ENCODE measurements at regions not wholly inside any gene's neighbourhood (a gene's known extent, or its start where the extent isn't known, plus 50 kb on each side); places are given as distances from the start of the nearest gene placed in this dataset.

DNA sequence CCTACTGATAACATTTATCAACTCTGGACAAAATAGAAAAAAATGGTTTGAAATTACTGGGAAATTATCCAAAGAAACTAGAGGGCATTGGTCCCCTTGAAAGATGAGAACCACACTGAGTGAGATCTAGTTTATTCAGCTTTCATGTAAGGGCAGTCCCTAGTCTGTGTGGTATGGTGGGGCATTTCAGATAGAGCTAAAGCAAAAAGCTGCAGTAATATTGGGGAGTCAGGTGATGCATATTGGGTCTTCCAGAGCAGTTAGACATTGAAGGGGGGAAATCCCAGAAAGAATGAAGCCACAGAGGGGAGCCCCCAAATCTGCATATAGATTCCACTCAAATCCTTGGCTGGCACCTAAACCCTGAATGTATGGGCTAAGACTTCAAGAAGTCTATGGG lies 347.7 kb upstream of the POU3F1 start:
- Histone ChIP-seq H3K14ac (ENCODE audit: low read length in 2 of 2) (no peak overlapping the region), H2AK5ac (ENCODE audit: low read length, severe bottlenecking) (no peak overlapping the region), H4K8ac (ENCODE audit: low read length) (no peak overlapping the region), H2BK15ac (ENCODE audit: low read depth, poor library complexity, severe bottlenecking) (no peak overlapping the region), H3K9ac (ENCODE audit: low read length) (no peak overlapping the region), H2BK120ac (ENCODE audit: low read depth, low read length) (no peak overlapping the region), H2BK12ac (ENCODE audit: low read length in 2 of 2) (no peak overlapping the region), H3K23ac (ENCODE audit: low read length in 2 of 2) (no peak overlapping the region), H3K4me3 (ENCODE audit: insufficient read depth in 1 of 2, low read depth in 1 of 2, low read length in 2 of 2) (no peak overlapping the region), H3K9me3 (ENCODE audit: control insufficient read depth, low read length) (peaks cover 30% of the 10 kb centered on the region), H3K4ac (ENCODE audit: low read depth in 1 of 2, low read length in 2 of 2) (no peak overlapping the region), H2AFZ (ENCODE audit: low read depth, low read length) (no peak overlapping the region), H4K91ac (ENCODE audit: low read length) (no peak overlapping the region), H3K36me3 (ENCODE audit: control insufficient read depth in 1 of 2, insufficient read depth in 2 of 2, low read depth in 1 of 2, low read length in 2 of 2) (no peaks in the 10 kb centered on the region), H3K27me3 (ENCODE audit: control insufficient read depth in 1 of 2, insufficient read depth in 1 of 2, low read length in 2 of 2) (no peaks in the 10 kb centered on the region), H3K4me2 (ENCODE audit: low read length, poor library complexity, severe bottlenecking) (no peak overlapping the region), H2BK5ac (ENCODE audit: low read depth, low read length, poor library complexity, severe bottlenecking) (no peak overlapping the region), H3K79me1 (replicated peaks; ENCODE audit: low read length, poor library complexity, severe bottlenecking) (no peaks in the 10 kb centered on the region), H3K27ac (ENCODE audit: low read length, poor library complexity, severe bottlenecking) (no peak overlapping the region), H3K4me1 (ENCODE audit: control insufficient read depth, insufficient read depth, low read depth, low read length) (no peaks in the 10 kb centered on the region), H3K18ac (ENCODE audit: low read depth in 1 of 2, low read length in 2 of 2) (no peak overlapping the region)
- DNase-seq = no peak

GRCh38 chr1:38392861-38393260 lies 346.3 kb upstream of the POU3F1 start:
- Histone ChIP-seq H3K4me2 (ENCODE audit: low read length, poor library complexity, severe bottlenecking) (no peak overlapping the region), H3K4ac (ENCODE audit: low read depth in 1 of 2, low read length in 2 of 2) (no peak overlapping the region), H4K91ac (ENCODE audit: low read length) (no peak overlapping the region), H3K27ac (ENCODE audit: low read length, poor library complexity, severe bottlenecking) (no peak overlapping the region), H2AK5ac (ENCODE audit: low read length, severe bottlenecking) (no peak overlapping the region), H3K9ac (ENCODE audit: low read length) (no peak overlapping the region), H3K23ac (ENCODE audit: low read length in 2 of 2) (no peak overlapping the region), H3K27me3 (ENCODE audit: control insufficient read depth in 1 of 2, insufficient read depth in 1 of 2, low read length in 2 of 2) (no peaks in the 10 kb centered on the region), H3K18ac (ENCODE audit: low read depth in 1 of 2, low read length in 2 of 2) (no peak overlapping the region), H3K4me3 (ENCODE audit: insufficient read depth in 1 of 2, low read depth in 1 of 2, low read length in 2 of 2) (no peak overlapping the region), H2BK5ac (ENCODE audit: low read depth, low read length, poor library complexity, severe bottlenecking) (no peak overlapping the region), H3K9me3 (ENCODE audit: control insufficient read depth, low read length) (peaks cover 30% of the 10 kb centered on the region), H2BK120ac (ENCODE audit: low read depth, low read length) (no peak overlapping the region), H2BK12ac (ENCODE audit: low read length in 2 of 2) (no peak overlapping the region), H3K14ac (ENCODE audit: low read length in 2 of 2) (no peak overlapping the region), H3K4me1 (ENCODE audit: control insufficient read depth, insufficient read depth, low read depth, low read length) (no peaks in the 10 kb centered on the region), H3K36me3 (ENCODE audit: control insufficient read depth in 1 of 2, insufficient read depth in 2 of 2, low read depth in 1 of 2, low read length in 2 of 2) (no peaks in the 10 kb centered on the region), H2BK15ac (ENCODE audit: low read depth, poor library complexity, severe bottlenecking) (no peak overlapping the region), H3K79me1 (replicated peaks; ENCODE audit: low read length, poor library complexity, severe bottlenecking) (no peaks in the 10 kb centered on the region), H4K8ac (ENCODE audit: low read length) (no peak overlapping the region), H2AFZ (ENCODE audit: low read depth, low read length) (no peak overlapping the region)
- WGBS = 42% methylated on average over 1 of the region's 2 CpGs
- no peak for DNase-seq

DNA sequence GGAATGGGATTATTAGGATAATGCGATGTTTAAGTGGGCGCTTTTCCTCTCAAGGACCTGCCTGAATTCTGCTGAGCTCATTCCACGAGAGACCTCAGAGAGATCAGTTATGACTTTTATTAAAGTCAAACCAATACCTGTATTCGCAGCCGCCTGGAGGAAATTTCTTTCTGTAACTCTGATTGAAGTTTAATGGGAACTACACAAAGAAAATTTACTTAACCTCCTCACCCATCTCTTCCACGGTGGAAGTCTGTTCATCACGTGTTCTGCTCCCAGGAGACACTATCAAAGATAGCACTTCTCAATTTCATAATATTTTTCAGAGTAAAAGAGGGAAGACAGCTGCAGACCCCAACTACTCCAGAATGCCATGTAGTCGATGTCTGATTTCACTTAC lies 334.7 kb upstream of the POU3F1 start:
- H3K36me3 ChIP-seq (ENCODE audit: control insufficient read depth in 1 of 2, insufficient read depth in 2 of 2, low read depth in 1 of 2, low read length in 2 of 2) = no peaks in the 10 kb centered on the region
- H3K4me1 ChIP-seq (ENCODE audit: control insufficient read depth, insufficient read depth, low read depth, low read length) = no peaks in the 10 kb centered on the region
- H3K27me3 ChIP-seq (ENCODE audit: control insufficient read depth in 1 of 2, insufficient read depth in 1 of 2, low read length in 2 of 2) = no peaks in the 10 kb centered on the region
- H3K4ac ChIP-seq (ENCODE audit: low read depth in 1 of 2, low read length in 2 of 2) = no peak overlapping the region
- no peak for DNase-seq
- H2BK12ac ChIP-seq (ENCODE audit: low read length in 2 of 2) = no peak overlapping the region
- no peak overlapping the region for H3K14ac ChIP-seq (ENCODE audit: low read length in 2 of 2)
- H4K91ac ChIP-seq (ENCODE audit: low read length) = no peak overlapping the region
- H2BK120ac ChIP-seq (ENCODE audit: low read depth, low read length) = no peak overlapping the region
- WGBS = 63% methylated on average over 4 of the region's 8 CpGs
- no peak overlapping the region for H2AK5ac ChIP-seq (ENCODE audit: low read length, severe bottlenecking)
- H3K18ac ChIP-seq (ENCODE audit: low read depth in 1 of 2, low read length in 2 of 2) = no peak overlapping the region
- no peak overlapping the region for H4K8ac ChIP-seq (ENCODE audit: low read length)
- H2BK5ac ChIP-seq (ENCODE audit: low read depth, low read length, poor library complexity, severe bottlenecking) = no peak overlapping the region
- H3K4me2 ChIP-seq (ENCODE audit: low read length, poor library complexity, severe bottlenecking) = no peak overlapping the region
- no peak overlapping the region for H2BK15ac ChIP-seq (ENCODE audit: low read depth, poor library complexity, severe bottlenecking)
- H3K27ac ChIP-seq (ENCODE audit: low read length, poor library complexity, severe bottlenecking) = no peak overlapping the region
- no peak overlapping the region for H2AFZ ChIP-seq (ENCODE audit: low read depth, low read length)
- H3K23ac ChIP-seq (ENCODE audit: low read length in 2 of 2) = no peak overlapping the region
- H3K4me3 ChIP-seq (ENCODE audit: insufficient read depth in 1 of 2, low read depth in 1 of 2, low read length in 2 of 2) = no peak overlapping the region
- no peaks in the 10 kb centered on the region for H3K9me3 ChIP-seq (ENCODE audit: control insufficient read depth, low read length)
- no peaks in the 10 kb centered on the region for H3K79me1 ChIP-seq (replicated peaks; ENCODE audit: low read length, poor library complexity, severe bottlenecking)
- H3K9ac ChIP-seq (ENCODE audit: low read length) = no peak overlapping the region

DNA sequence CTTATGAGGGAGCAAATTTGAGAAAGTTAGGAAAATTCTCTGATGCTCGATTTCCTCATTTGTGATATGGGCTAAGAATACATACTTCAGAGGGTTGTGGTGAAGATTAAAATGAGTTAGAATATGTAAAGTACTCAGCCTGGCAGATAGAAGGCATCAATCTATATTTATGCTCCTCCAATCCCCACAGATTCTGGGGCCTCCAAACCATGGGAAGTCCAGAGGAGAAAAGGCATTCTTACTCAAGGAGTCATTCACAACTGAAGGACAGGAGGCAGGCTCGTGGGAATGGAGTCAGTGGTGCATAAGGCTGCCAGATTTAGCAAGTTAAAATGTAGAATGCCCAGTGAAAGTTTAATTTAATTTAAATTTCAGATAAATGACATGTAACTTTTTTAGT lies 330.0 kb upstream of the POU3F1 start:
- WGBS = 14% methylated on average over 2 of the region's 2 CpGs
- Histone ChIP-seq H2BK12ac (ENCODE audit: low read length in 2 of 2) (no peak overlapping the region), H2AFZ (ENCODE audit: low read depth, low read length) (no peak overlapping the region)

More for the DNA sequence above, 330.0 kb upstream of the POU3F1 start:
- H3K18ac ChIP-seq (ENCODE audit: low read depth in 1 of 2, low read length in 2 of 2) = no peak overlapping the region
- H2BK5ac ChIP-seq (ENCODE audit: low read depth, low read length, poor library complexity, severe bottlenecking) = no peak overlapping the region
- H3K4me2 ChIP-seq (ENCODE audit: low read length, poor library complexity, severe bottlenecking) = no peak overlapping the region
- H3K9ac ChIP-seq (ENCODE audit: low read length) = no peak overlapping the region
- H3K23ac ChIP-seq (ENCODE audit: low read length in 2 of 2) = no peak overlapping the region
- peaks cover 19% of the 10 kb centered on the region for H3K9me3 ChIP-seq (ENCODE audit: control insufficient read depth, low read length)
- no peaks in the 10 kb centered on the region for H3K36me3 ChIP-seq (ENCODE audit: control insufficient read depth in 1 of 2, insufficient read depth in 2 of 2, low read depth in 1 of 2, low read length in 2 of 2)
- H3K4ac ChIP-seq (ENCODE audit: low read depth in 1 of 2, low read length in 2 of 2) = no peak overlapping the region
- H3K14ac ChIP-seq (ENCODE audit: low read length in 2 of 2) = no peak overlapping the region
- H3K27ac ChIP-seq (ENCODE audit: low read length, poor library complexity, severe bottlenecking) = no peak overlapping the region
- no peaks in the 10 kb centered on the region for H3K27me3 ChIP-seq (ENCODE audit: control insufficient read depth in 1 of 2, insufficient read depth in 1 of 2, low read length in 2 of 2)
- no peak overlapping the region for H3K4me3 ChIP-seq (ENCODE audit: insufficient read depth in 1 of 2, low read depth in 1 of 2, low read length in 2 of 2)
- no peak overlapping the region for H2AK5ac ChIP-seq (ENCODE audit: low read length, severe bottlenecking)
- no peak overlapping the region for H4K8ac ChIP-seq (ENCODE audit: low read length)
- H2BK15ac ChIP-seq (ENCODE audit: low read depth, poor library complexity, severe bottlenecking) = no peak overlapping the region
- H3K79me1 ChIP-seq (replicated peaks; ENCODE audit: low read length, poor library complexity, severe bottlenecking) = no peaks in the 10 kb centered on the region
- no peak overlapping the region for H4K91ac ChIP-seq (ENCODE audit: low read length)
- no peaks in the 10 kb centered on the region for H3K4me1 ChIP-seq (ENCODE audit: control insufficient read depth, insufficient read depth, low read depth, low read length)
- H2BK120ac ChIP-seq (ENCODE audit: low read depth, low read length) = no peak overlapping the region
- no peak for DNase-seq

Measured in mesenchymal stem cell (in vitro differentiated cells and primary cell).